GM12865 (cell line): ENCODE measurements at regions not wholly inside any gene's neighbourhood (a gene's known extent, or its start where the extent isn't known, plus 50 kb on each side); places are given as distances from the start of the nearest gene placed in this dataset.
"Not testable (repeated sequence)": the region's sequence is repeated elsewhere in the genome, so short reads cannot be mapped to it uniquely, and the experiment has no call there.

ENCODE experiments used
- DNase-seq: peaks from one replicate; pipeline ENCODE4 v3.0.0; 2010; ENCODE audit warnings: low read depth
- H3K4me3 ChIP-seq: 2 replicates; pipeline ENCODE4 v1.5.1; 2011; ENCODE audit warnings: mild to moderate bottlenecking, low read depth, low read length, control low read depth
- CTCF ChIP-seq: IDR thresholded peaks from 2 replicates; pipeline ENCODE4 v1.5.1; 2011; ENCODE audit warnings: low read length, control low read depth, low read depth, inconsistent platforms; ENCODE audit not compliant: insufficient read depth; ENCODE audit errors: missing control alignments

GRCh38 chr12:127041985-127042625 is 1224.9 kb upstream of the TMEM132C start:
- no peak overlapping the region for H3K4me3 ChIP-seq
- peak; percentile 90 for DNase-seq
- TF ChIP-seq CTCF, result no peak

- no peak overlapping the region for H3K4me3 ChIP-seq
- no peak for DNase-seq
- no peak for TF ChIP-seq CTCF
Observed at GRCh38 chr12:127043731-127044130, 1223.2 kb upstream of the TMEM132C start.

- no peak for DNase-seq
- H3K4me3 ChIP-seq, result no peak overlapping the region
- no peak for TF ChIP-seq CTCF
Observed at GRCh38 chr12:127044836-127045235, 1222.1 kb upstream of the TMEM132C start.

GRCh38 chr12:127046467-127046866 is 1220.5 kb upstream of the TMEM132C start:
- TF ChIP-seq CTCF, result no peak
- no peak for DNase-seq
- no peak overlapping the region for H3K4me3 ChIP-seq

GRCh38 chr12:127048057-127048456 is 1218.9 kb upstream of the TMEM132C start:
- no peak for DNase-seq
- H3K4me3 ChIP-seq, result no peak overlapping the region
- TF ChIP-seq CTCF, result no peak

- not testable (repeated sequence) for DNase-seq
Observed at GRCh38 chr12:127048525-127048924, 1218.4 kb upstream of the TMEM132C start.

GRCh38 chr12:127051139-127051538 is 1215.8 kb upstream of the TMEM132C start:
- DNase-seq, result no peak
- TF ChIP-seq CTCF, result no peak
- no peak overlapping the region for H3K4me3 ChIP-seq

More at GRCh38 chr12:127048525-127048924, 1218.4 kb upstream of the TMEM132C start:
- not testable (repeated sequence) for H3K4me3 ChIP-seq
